NCI-H2171 treated with DMSO at 0.1 percent for 48 hours (cell line): ENCODE measurements at regions not wholly inside any gene's neighbourhood (a gene's known extent, or its start where the extent isn't known, plus 50 kb on each side); places are given as distances from the start of the nearest gene placed in this dataset.
"Not testable (repeated sequence)": the region's sequence is repeated elsewhere in the genome, so short reads cannot be mapped to it uniquely, and the experiment has no call there.

Experiments used
- DNase-seq: peaks from one replicate; lab custom pipeline; 2025; lab: John Stamatoyannopoulos, UW

- no peak for DNase-seq
Measured at GRCh38 chr1:234763367-234763766, 153.4 kb upstream of the IRF2BP2 start.

DNA sequence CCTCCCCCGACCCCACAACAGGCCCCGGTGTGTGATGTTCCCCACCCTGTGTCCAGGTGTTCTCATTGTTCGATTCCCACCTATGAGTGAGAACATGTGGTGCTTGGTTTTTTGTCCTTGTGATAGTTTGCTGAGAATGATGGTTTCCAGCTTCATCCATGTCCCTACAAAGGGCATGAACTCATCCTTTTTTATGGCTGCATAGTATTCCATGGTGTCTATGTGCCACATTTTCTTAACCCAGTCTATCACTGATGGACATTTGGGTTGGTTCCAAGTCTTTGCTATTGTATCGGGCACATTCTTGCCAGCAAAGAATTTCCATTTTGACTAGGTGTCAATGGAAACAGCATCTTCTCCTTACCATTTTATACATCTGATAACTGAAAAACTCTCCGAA lies 152.1 kb upstream of the IRF2BP2 start:
- not testable (repeated sequence) for DNase-seq

DNA sequence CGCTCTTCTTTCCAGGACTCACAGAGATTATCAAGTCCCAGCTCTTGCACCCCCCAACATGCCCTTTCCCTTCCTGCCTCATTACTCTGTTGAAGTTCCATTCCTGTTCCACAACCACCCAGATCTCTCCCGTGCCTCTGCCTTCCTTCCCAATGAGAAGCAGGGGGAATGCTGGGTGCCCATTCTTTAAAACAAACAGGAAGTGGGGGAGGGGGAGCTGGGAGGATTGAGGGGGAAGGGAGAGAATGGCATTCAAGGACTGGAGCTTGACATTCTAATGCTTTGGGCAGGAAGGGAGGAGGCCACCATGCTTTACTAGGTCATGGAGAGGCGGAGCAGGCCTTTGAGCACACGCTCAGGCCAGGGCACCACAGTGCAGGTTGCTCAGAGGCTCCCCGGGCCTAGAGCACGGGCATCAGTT lies 150.3 kb upstream of the IRF2BP2 start:
- DNase-seq: no peak

GRCh38 chr1:234759888-234760287 lies 149.9 kb upstream of the IRF2BP2 start:
- no peak for DNase-seq

DNA sequence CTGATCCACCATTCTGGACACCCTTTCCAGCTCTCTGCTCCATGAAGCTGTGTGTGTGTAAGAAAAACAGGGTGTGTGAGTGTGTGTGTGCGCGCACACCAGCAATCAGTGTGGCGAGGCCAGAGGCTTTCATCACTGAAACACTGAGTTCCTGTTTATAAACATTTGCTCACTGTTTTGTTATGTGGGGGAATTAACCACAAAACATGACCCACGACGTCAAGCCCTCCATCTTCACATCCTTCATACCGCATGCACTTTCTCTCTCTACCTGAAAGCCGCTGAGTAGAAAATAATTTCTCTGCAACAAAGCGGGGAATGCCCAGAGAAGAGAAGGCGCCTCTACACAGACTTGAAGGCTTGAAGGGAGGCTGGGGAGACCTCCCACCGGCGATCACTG lies 148.9 kb upstream of the IRF2BP2 start:
- DNase-seq: no peak

- DNase-seq: no peak
Measured at GRCh38 chr1:234756857-234757256, 146.9 kb upstream of the IRF2BP2 start.

DNA sequence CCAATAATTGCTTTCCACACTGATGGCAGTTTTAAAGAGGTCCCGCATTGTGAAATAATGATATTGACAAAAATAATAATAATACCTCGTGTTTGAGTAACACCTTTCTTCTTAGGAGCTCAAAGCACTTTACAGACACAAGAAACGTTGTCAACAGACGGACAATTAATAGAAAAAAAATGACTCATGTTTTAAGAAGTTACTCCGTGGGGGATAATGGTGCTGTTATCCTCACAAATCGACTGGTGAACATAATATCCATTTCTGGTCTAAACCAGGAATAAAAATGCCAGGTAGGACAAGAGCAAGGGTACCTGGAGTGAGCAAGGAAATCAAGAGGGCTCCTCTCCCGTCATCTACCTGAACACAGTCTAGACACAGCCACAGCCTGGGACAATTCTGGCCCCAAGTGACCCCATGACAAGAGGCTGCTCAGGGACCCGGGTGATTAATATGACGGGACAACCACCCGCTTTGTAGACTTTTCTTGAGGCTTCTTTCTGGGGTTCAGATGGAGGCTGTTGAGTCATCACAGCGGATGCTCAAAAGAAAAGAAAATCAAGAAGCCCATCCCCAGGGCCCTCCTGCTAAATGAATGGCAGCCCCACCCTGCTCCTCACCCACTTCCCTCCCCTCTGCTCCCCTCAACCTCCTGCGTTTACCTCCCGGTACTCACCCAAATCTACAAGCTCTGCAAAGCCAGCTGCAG lies 146.2 kb upstream of the IRF2BP2 start:
- no peak for DNase-seq

GRCh38 chr1:234755449-234755863 lies 145.5 kb upstream of the IRF2BP2 start:
- peak; percentile 79 for DNase-seq

DNA sequence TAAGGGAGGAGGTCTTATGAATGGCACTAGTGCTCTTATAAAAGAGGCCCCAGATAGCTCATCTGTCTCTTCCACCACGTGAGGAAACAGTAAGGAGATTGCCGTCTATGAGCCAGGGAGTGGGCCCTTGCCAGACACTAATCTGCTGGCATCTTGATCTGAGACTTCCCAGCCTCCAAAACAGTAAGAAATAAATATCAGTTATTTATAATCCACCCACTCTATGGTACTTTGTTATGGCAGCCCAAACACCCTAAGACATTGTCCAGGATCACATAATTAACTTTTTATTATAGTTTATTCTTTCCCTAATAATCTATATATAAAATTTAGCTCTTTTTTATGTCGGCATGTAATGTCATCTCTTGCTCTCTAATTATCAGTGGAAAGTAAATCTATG lies 144.0 kb upstream of the IRF2BP2 start:
- no peak for DNase-seq

GRCh38 chr1:234752927-234753326 lies 142.9 kb upstream of the IRF2BP2 start:
- no peak for DNase-seq

GRCh38 chr1:234751678-234752077 lies 141.7 kb upstream of the IRF2BP2 start:
- DNase-seq: no peak

- DNase-seq: no peak
Measured at GRCh38 chr1:234750922-234751627, 141.1 kb upstream of the IRF2BP2 start.

GRCh38 chr1:234748713-234749112 lies 138.7 kb upstream of the IRF2BP2 start:
- no peak for DNase-seq

GRCh38 chr1:234748066-234748465 lies 138.1 kb upstream of the IRF2BP2 start:
- DNase-seq: no peak

DNA sequence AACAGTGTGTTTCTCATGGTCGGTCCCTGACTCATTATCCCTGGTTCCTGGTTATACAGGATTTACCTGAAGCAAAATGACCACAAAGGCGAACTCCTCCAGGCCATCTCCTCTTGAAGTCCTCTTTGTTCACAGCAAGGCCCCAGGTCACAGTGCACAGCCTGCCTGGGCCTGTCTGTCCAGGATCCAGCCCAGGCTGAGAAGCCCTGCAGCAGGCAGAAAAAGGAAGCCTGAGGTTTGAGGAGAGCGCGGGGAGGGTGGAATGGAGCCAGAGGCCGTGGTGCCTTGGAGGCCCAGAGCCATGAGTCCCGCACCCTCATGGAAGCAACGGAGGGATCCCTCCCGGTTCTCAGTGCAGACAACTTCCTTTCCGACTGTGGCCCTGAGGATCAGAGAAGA lies 136.8 kb upstream of the IRF2BP2 start:
- no peak for DNase-seq

- peak; percentile 43 for DNase-seq
Measured at GRCh38 chr1:234745844-234746797, 136.1 kb upstream of the IRF2BP2 start.

DNA sequence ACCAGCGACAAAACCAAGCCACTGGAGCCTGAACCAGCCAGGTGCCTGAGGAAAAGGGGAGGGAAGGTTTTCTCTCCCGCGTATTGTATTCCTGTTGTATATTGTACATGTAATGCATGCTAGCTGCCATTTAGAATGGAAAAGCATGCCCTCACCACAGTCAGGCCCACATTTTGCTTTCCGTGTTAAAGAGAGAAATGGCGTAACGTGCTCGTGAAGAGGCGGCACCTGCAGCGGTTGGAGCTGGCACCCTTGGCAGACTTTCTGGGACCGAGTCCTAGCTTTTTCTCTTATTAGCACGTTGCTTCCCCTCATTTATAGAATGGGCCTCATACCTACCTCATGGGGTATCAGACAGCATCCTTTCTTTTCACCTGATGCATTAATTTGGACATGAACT lies 135.3 kb upstream of the IRF2BP2 start:
- DNase-seq: no peak

GRCh38 chr1:234743791-234744611 lies 134.0 kb upstream of the IRF2BP2 start:
- DNase-seq: no peak

- no peak for DNase-seq
Measured at GRCh38 chr1:234742622-234743021, 132.6 kb upstream of the IRF2BP2 start.

DNA sequence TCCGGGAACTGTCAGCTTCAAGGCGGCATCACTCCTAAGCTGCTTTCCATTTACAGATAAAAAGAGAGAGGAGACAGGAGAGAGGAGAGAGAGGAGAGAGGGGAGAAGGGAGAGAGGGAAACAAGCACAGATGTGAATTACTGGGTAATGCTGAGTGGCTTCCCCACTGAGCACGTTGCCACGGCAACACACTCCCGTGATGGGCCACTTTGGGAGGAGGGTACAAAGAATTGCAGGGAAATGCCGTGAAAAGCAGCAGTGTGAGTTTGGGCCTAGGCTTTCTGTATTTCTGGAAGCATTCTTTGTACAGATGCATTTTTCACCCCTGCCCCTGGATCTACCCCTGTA lies 128.0 kb upstream of the IRF2BP2 start:
- peak; percentile 72 for DNase-seq

GRCh38 chr1:234735916-234736315 lies 125.9 kb upstream of the IRF2BP2 start:
- DNase-seq: no peak

- no peak for DNase-seq
Measured at GRCh38 chr1:234735476-234735875, 125.5 kb upstream of the IRF2BP2 start.
